Chondrocyte (in vitro differentiated cells): ENCODE measurements at regions not wholly inside any gene's neighbourhood (a gene's known extent, or its start where the extent isn't known, plus 50 kb on each side); places are given as distances from the start of the nearest gene placed in this dataset.

Experiments used
- DNase-seq: peaks from one replicate; pipeline ENCODE4 v3.0.0; 2021; ENCODE audit warnings: mixed read lengths, low spot score
- H3K27ac Mint-ChIP-seq: one replicate; pipeline ENCODE4 v1.8.0; 2021; ENCODE audit warnings: mild to moderate bottlenecking, moderate library complexity, mixed read lengths; ENCODE audit not compliant: unreplicated experiment
- H3K27me3 Mint-ChIP-seq: 2 replicates; pipeline ENCODE4 v1.8.0; 2021; ENCODE audit warnings: low read depth, mixed read lengths
- H3K36me3 Mint-ChIP-seq: 2 replicates; pipeline ENCODE4 v1.8.0; 2021; ENCODE audit warnings: low read depth, mixed read lengths
- H3K4me1 Mint-ChIP-seq: 2 replicates; pipeline ENCODE4 v1.8.0; 2021; ENCODE audit warnings: low read depth, mild to moderate bottlenecking, mixed read lengths
- H3K4me3 Mint-ChIP-seq: one replicate; pipeline ENCODE4 v1.8.0; 2021; ENCODE audit warnings: mild to moderate bottlenecking, moderate library complexity, mixed read lengths; ENCODE audit not compliant: unreplicated experiment
- H3K9me3 Mint-ChIP-seq: 2 replicates; pipeline ENCODE4 v1.8.0; 2021; ENCODE audit warnings: low read depth, mixed read lengths
- CTCF ChIP-seq: fragments of 200-600 bp; sonication (generic); IDR thresholded peaks from 2 replicates; pipeline ENCODE4 v1.5.0; 2021; ENCODE audit warnings: antibody characterized with exemption, mild to moderate bottlenecking, moderate library complexity

GRCh38 chr20:24199501-24199900, 210.9 kb upstream of the GGTLC1 start:
- Mint-ChIP-seq H3K27ac (no peak overlapping the region), H3K36me3 (no peaks in the 10 kb centered on the region), H3K27me3 (peaks cover 23% of the 10 kb centered on the region), H3K9me3 (no peaks in the 10 kb centered on the region), H3K4me1 (no peaks in the 10 kb centered on the region), H3K4me3 (no peak overlapping the region)
- TF ChIP-seq CTCF, result no peak
- DNase-seq, result no peak

DNA sequence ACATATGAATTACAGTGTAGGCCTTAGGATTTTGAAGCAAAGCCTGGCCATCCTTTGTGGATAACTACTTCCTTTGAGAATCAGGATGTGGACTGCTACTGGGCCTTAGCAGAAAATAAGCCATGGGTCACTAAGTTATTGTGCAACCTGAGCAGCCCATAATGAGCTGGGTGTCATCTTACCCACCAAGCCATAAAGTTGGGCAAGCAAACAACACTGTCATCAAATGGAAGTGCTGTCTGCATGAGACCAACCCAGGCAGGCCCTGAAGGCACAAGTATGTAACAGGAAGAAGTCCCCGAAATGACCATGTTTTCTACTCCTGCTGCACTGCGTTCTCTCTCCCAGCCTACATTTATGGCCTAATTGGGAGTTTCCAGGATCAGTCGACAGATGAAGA, 205.6 kb upstream of the GGTLC1 start:
- no peak for TF ChIP-seq CTCF
- Mint-ChIP-seq H3K4me1 (no peaks in the 10 kb centered on the region), H3K4me3 (no peak overlapping the region)

GRCh38 chr20:24190905-24191304, 202.3 kb upstream of the GGTLC1 start:
- H3K36me3 Mint-ChIP-seq, result peaks cover 2% of the 10 kb centered on the region
- no peak overlapping the region for H3K4me3 Mint-ChIP-seq
- no peak for TF ChIP-seq CTCF
- peaks cover 5% of the 10 kb centered on the region for H3K27me3 Mint-ChIP-seq
- no peak overlapping the region for H3K27ac Mint-ChIP-seq
- peaks cover 15% of the 10 kb centered on the region for H3K9me3 Mint-ChIP-seq
- no peak for DNase-seq
- peaks cover 5% of the 10 kb centered on the region for H3K4me1 Mint-ChIP-seq

More for the DNA sequence above, 205.6 kb upstream of the GGTLC1 start:
- H3K9me3 Mint-ChIP-seq, result peaks cover 9% of the 10 kb centered on the region
- DNase-seq, result no peak
- H3K36me3 Mint-ChIP-seq, result peaks cover 2% of the 10 kb centered on the region
- peaks cover 16% of the 10 kb centered on the region for H3K27me3 Mint-ChIP-seq
- H3K27ac Mint-ChIP-seq, result no peak overlapping the region

- Mint-ChIP-seq H3K36me3 (peaks cover 2% of the 10 kb centered on the region), H3K4me3 (no peak overlapping the region), H3K27ac (no peak overlapping the region), H3K9me3 (peaks cover 12% of the 10 kb centered on the region), H3K27me3 (peaks cover 3% of the 10 kb centered on the region), H3K4me1 (peaks cover 9% of the 10 kb centered on the region)
- DNase-seq, result no peak
- no peak for TF ChIP-seq CTCF
Measured at GRCh38 chr20:24185791-24186190, 197.2 kb upstream of the GGTLC1 start.

DNA sequence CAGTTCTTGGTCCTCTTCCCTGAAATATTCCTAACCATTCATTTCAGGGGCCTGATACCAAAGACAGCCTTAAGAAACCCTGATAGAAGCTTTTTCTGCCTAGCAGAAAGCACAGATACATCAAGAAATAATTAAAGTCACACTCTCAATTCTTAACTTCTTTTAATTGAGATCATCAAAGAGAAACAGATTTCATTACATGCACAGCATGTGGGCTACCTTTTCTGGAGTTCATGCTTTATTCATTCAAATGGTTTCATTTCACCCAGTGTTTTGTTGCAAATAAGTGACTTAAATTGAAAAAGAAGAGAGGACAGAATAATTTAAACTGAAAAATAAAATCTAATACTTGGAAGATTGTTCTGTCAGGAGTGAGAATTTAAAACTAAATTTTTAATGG, 192.6 kb upstream of the GGTLC1 start:
- Mint-ChIP-seq H3K36me3 (no peaks in the 10 kb centered on the region), H3K27ac (no peak overlapping the region), H3K9me3 (no peaks in the 10 kb centered on the region), H3K4me3 (no peak overlapping the region), H3K27me3 (peaks cover 12% of the 10 kb centered on the region), H3K4me1 (peaks cover 6% of the 10 kb centered on the region)
- no peak for DNase-seq
- no peak for TF ChIP-seq CTCF
